ENCODE measurements at regions not wholly inside any gene's neighbourhood (a gene's known extent, or its start where the extent isn't known, plus 50 kb on each side); places are given as distances from the start of the nearest gene placed in this dataset.

GRCh38 chr4:33465565-33465964, 2745.4 kb downstream of the PCDH7 start:
- no peak for TF ChIP-seq EZH2 (IDR thresholded peaks at IDR 0.05)
- Histone ChIP-seq H3K9me3 (ENCODE audit: low read depth) (no peaks in the 10 kb centered on the region), H3K79me2 (ENCODE audit: low read depth) (no peaks in the 10 kb centered on the region), H3K27ac (no peak overlapping the region), H3K9ac (no peak overlapping the region), H3K27me3 (no peaks in the 10 kb centered on the region), H4K20me1 (ENCODE audit: low read depth) (no peaks in the 10 kb centered on the region), H3K36me3 (no peaks in the 10 kb centered on the region), H3F3A (ENCODE audit: low read depth) (no peaks in the 10 kb centered on the region), H2AFZ (replicated peaks) (no peak overlapping the region), H3K4me3 (no peak overlapping the region), H3K4me2 (no peak overlapping the region), H3K4me1 (no peaks in the 10 kb centered on the region)
- H3K36me3 Mint-ChIP-seq = no peaks in the 10 kb centered on the region
- peaks cover 3% of the 10 kb centered on the region for H3K9me3 Mint-ChIP-seq
- H3K27me3 Mint-ChIP-seq (ENCODE audit: insufficient read depth, low read depth) = peaks cover 2% of the 10 kb centered on the region
- H3K4me1 Mint-ChIP-seq = peaks cover 2% of the 10 kb centered on the region
- DNase-seq (ENCODE audit: low spot score) = no peak
- H3K4me3 Mint-ChIP-seq = no peak overlapping the region
- no peak overlapping the region for H3K27ac Mint-ChIP-seq

GRCh38 chr4:33467291-33467690, 2747.1 kb downstream of the PCDH7 start:
- H3K4me2 ChIP-seq = no peak overlapping the region
- no peaks in the 10 kb centered on the region for H3K36me3 ChIP-seq
- H3K27me3 ChIP-seq = no peaks in the 10 kb centered on the region
- Mint-ChIP-seq H3K4me1 (peaks cover 2% of the 10 kb centered on the region), H3K9me3 (peaks cover 4% of the 10 kb centered on the region), H3K27ac (no peak overlapping the region), H3K36me3 (no peaks in the 10 kb centered on the region), H3K4me3 (no peak overlapping the region), H3K27me3 (ENCODE audit: insufficient read depth, low read depth) (peaks cover 2% of the 10 kb centered on the region)
- no peak overlapping the region for H3K4me3 ChIP-seq
- H3F3A ChIP-seq (ENCODE audit: low read depth) = no peaks in the 10 kb centered on the region
- H3K79me2 ChIP-seq (ENCODE audit: low read depth) = no peaks in the 10 kb centered on the region
- no peaks in the 10 kb centered on the region for H3K9me3 ChIP-seq (ENCODE audit: low read depth)
- peak overlapping the region; percentile 55 for H2AFZ ChIP-seq (replicated peaks)
- no peaks in the 10 kb centered on the region for H3K4me1 ChIP-seq
- DNase-seq (ENCODE audit: low spot score) = no peak
- H3K9ac ChIP-seq = no peak overlapping the region
- H4K20me1 ChIP-seq (ENCODE audit: low read depth) = no peaks in the 10 kb centered on the region
- no peak overlapping the region for H3K27ac ChIP-seq
- TF ChIP-seq CTCF (IDR thresholded peaks at IDR 0.05) = no peak
- TF ChIP-seq EZH2phosphoT487 (IDR thresholded peaks at IDR 0.05) = no peak
- no peak for TF ChIP-seq EZH2 (IDR thresholded peaks at IDR 0.05)

- H3K4me3 ChIP-seq = no peak overlapping the region
- no peak overlapping the region for H3K9ac ChIP-seq
- H3K27me3 ChIP-seq = no peaks in the 10 kb centered on the region
- H3K9me3 ChIP-seq (ENCODE audit: low read depth) = no peaks in the 10 kb centered on the region
- Mint-ChIP-seq H3K27me3 (ENCODE audit: insufficient read depth, low read depth) (peaks cover 2% of the 10 kb centered on the region), H3K4me3 (no peak overlapping the region), H3K9me3 (peaks cover 5% of the 10 kb centered on the region), H3K4me1 (peaks cover 2% of the 10 kb centered on the region), H3K27ac (no peak overlapping the region), H3K36me3 (no peaks in the 10 kb centered on the region)
- H3K36me3 ChIP-seq = no peaks in the 10 kb centered on the region
- no peak overlapping the region for H2AFZ ChIP-seq (replicated peaks)
- H3K4me2 ChIP-seq = no peak overlapping the region
- H3F3A ChIP-seq (ENCODE audit: low read depth) = no peaks in the 10 kb centered on the region
- no peak for DNase-seq (ENCODE audit: low spot score)
- no peaks in the 10 kb centered on the region for H3K4me1 ChIP-seq
- no peaks in the 10 kb centered on the region for H3K79me2 ChIP-seq (ENCODE audit: low read depth)
- H3K27ac ChIP-seq = no peak overlapping the region
- H4K20me1 ChIP-seq (ENCODE audit: low read depth) = no peaks in the 10 kb centered on the region
- no peak for TF ChIP-seq EZH2 (IDR thresholded peaks at IDR 0.05)
- no peak for TF ChIP-seq CTCF (IDR thresholded peaks at IDR 0.05)
- TF ChIP-seq EZH2phosphoT487 (IDR thresholded peaks at IDR 0.05) = no peak
Measured at GRCh38 chr4:33470805-33471204, 2750.6 kb downstream of the PCDH7 start.

GRCh38 chr4:33477715-33478114, 2757.5 kb downstream of the PCDH7 start:
- Histone ChIP-seq H3K79me2 (ENCODE audit: low read depth) (no peaks in the 10 kb centered on the region), H3K9ac (no peak overlapping the region), H4K20me1 (ENCODE audit: low read depth) (no peaks in the 10 kb centered on the region), H3F3A (ENCODE audit: low read depth) (no peaks in the 10 kb centered on the region), H3K36me3 (no peaks in the 10 kb centered on the region), H3K9me3 (ENCODE audit: low read depth) (no peaks in the 10 kb centered on the region), H3K4me3 (no peak overlapping the region), H2AFZ (replicated peaks) (no peak overlapping the region), H3K4me1 (no peaks in the 10 kb centered on the region), H3K27me3 (no peaks in the 10 kb centered on the region), H3K27ac (no peak overlapping the region), H3K4me2 (no peak overlapping the region)
- no peaks in the 10 kb centered on the region for H3K4me1 Mint-ChIP-seq
- no peaks in the 10 kb centered on the region for H3K27me3 Mint-ChIP-seq (ENCODE audit: insufficient read depth, low read depth)
- H3K27ac Mint-ChIP-seq = no peak overlapping the region
- no peaks in the 10 kb centered on the region for H3K36me3 Mint-ChIP-seq
- H3K4me3 Mint-ChIP-seq = no peak overlapping the region
- no peaks in the 10 kb centered on the region for H3K9me3 Mint-ChIP-seq
- no peak for DNase-seq (ENCODE audit: low spot score)
- TF ChIP-seq CTCF (IDR thresholded peaks at IDR 0.05) (no peak), EZH2 (IDR thresholded peaks at IDR 0.05) (no peak), EZH2phosphoT487 (IDR thresholded peaks at IDR 0.05) (no peak)

All from neural progenitor cell (in vitro differentiated cells).